IMR-90 (cell line): ENCODE measurements at regions not wholly inside any gene's neighbourhood (a gene's known extent, or its start where the extent isn't known, plus 50 kb on each side); places are given as distances from the start of the nearest gene placed in this dataset.

Source experiments
- ATAC-seq: fragments of 200-7000 bp; cut with Tn5 transposase; 2 replicates; pipeline ENCODE4 v1.9.1; 2020; ENCODE audit warnings: low read depth, mild to moderate bottlenecking, moderate library complexity
- BruUV-seq: library from RNA; stranded (reverse); fragments of 400-500 nt; replicated peaks from 2 replicates; lab custom pipeline; 2021; lab: Mats Ljungman, UMichigan
- CTCF ChIA-PET: fragments of 300-600 bp; formaldehyde crosslinking; extraction: SDS; loops from one replicate; lab custom pipeline; 2021; ENCODE audit warnings: antibody characterized with exemption; lab: Yijun Ruan, JAX
- POLR2A ChIA-PET: fragments of 300-600 bp; sonication (Branson Sonifier 250); formaldehyde crosslinking; loops from one replicate; lab custom pipeline; 2022; ENCODE audit warnings: antibody characterized with exemption; ENCODE audit not compliant: unreplicated experiment; lab: Charles Lee
- DNase-seq: peaks from one replicate; pipeline ENCODE4 v3.0.0; 2013
- H2AFZ ChIP-seq: replicated peaks from 2 replicates; pipeline ENCODE3; 2013; ENCODE audit warnings: low read length, mild to moderate bottlenecking; ENCODE audit not compliant: poor library complexity
- H2AK5ac ChIP-seq: 2 replicates; pipeline ENCODE4 v1.6.1; 2013; ENCODE audit warnings: low read depth, low read length, inconsistent platforms
- H2AK9ac ChIP-seq: replicated peaks from 2 replicates; pipeline ENCODE3; 2013; ENCODE audit warnings: mild to moderate bottlenecking, low read depth, low read length, moderate library complexity; ENCODE audit not compliant: poor library complexity
- H2BK120ac ChIP-seq: 2 replicates; pipeline ENCODE4 v1.6.1; 2013; ENCODE audit warnings: low read depth, low read length, inconsistent platforms
- H2BK15ac ChIP-seq: 3 replicates; pipeline ENCODE4 v1.6.1; 2013; ENCODE audit warnings: low read depth, low read length, inconsistent platforms
- H2BK20ac ChIP-seq: 2 replicates; pipeline ENCODE4 v1.6.1; 2013; ENCODE audit warnings: low read depth, mild to moderate bottlenecking, inconsistent platforms, low read length, moderate library complexity
- H2BK5ac ChIP-seq: 2 replicates; pipeline ENCODE4 v1.6.1; 2013; ENCODE audit warnings: mild to moderate bottlenecking, low read depth, low read length, inconsistent platforms; ENCODE audit not compliant: poor library complexity, severe bottlenecking
- H3K14ac ChIP-seq: replicated peaks from 2 replicates; pipeline ENCODE4 v1.6.1; 2013; ENCODE audit warnings: low read depth, low read length, inconsistent platforms
- H3K18ac ChIP-seq: 2 replicates; pipeline ENCODE4 v1.6.1; 2013; ENCODE audit warnings: low read depth, low read length, control low read depth
- H3K23ac ChIP-seq: 2 replicates; pipeline ENCODE4 v1.6.1; 2013; ENCODE audit warnings: low read depth, low read length, inconsistent platforms
- H3K27ac ChIP-seq: 2 replicates; pipeline ENCODE4 v1.5.1; 2013; ENCODE audit warnings: mild to moderate bottlenecking, control low read depth, low read length; ENCODE audit not compliant: insufficient read depth
- H3K27me3 ChIP-seq: 2 replicates; pipeline ENCODE4 v1.6.1; 2013; ENCODE audit warnings: low read length; ENCODE audit not compliant: control insufficient read depth, insufficient read depth
- H3K36me3 ChIP-seq: 2 replicates; pipeline ENCODE4 v1.6.1; 2013; ENCODE audit warnings: low read length, mixed read lengths; ENCODE audit not compliant: control insufficient read depth, insufficient read depth
- H3K4ac ChIP-seq: 2 replicates; pipeline ENCODE4 v1.6.1; 2013; ENCODE audit warnings: low read depth, low read length, inconsistent platforms
- H3K4me1 ChIP-seq: 2 replicates; pipeline ENCODE4 v1.6.1; 2013; ENCODE audit warnings: low read length, mixed read lengths; ENCODE audit not compliant: control insufficient read depth, insufficient read depth
- H3K4me2 ChIP-seq: 2 replicates; pipeline ENCODE4 v1.6.1; 2013; ENCODE audit warnings: low read depth, mild to moderate bottlenecking, control low read depth, low read length, moderate library complexity
- H3K4me3 ChIP-seq: 2 replicates; pipeline ENCODE4 v1.5.1; 2013; ENCODE audit warnings: low read depth, mild to moderate bottlenecking, control low read depth, low read length, moderate library complexity; ENCODE audit not compliant: insufficient read depth
- H3K56ac ChIP-seq: 2 replicates; pipeline ENCODE4 v1.6.1; 2013; ENCODE audit warnings: low read length, inconsistent platforms; ENCODE audit not compliant: insufficient read depth; ENCODE audit errors: extremely low read depth
- H3K79me1 ChIP-seq, 2 experiments: 2 replicates each; pipeline ENCODE4 v1.6.1; 2013; ENCODE audit warnings: low read length in 2 of 2, inconsistent platforms in 1 of 2, low read depth in 1 of 2
- H3K9ac ChIP-seq: 2 replicates; pipeline ENCODE4 v1.6.1; 2013; ENCODE audit warnings: low read depth, low read length, control low read depth
- H3K9me1 ChIP-seq: 2 replicates; pipeline ENCODE4 v1.6.1; 2013; ENCODE audit warnings: low read length, inconsistent platforms; ENCODE audit not compliant: insufficient read depth
- H3K9me3 ChIP-seq: 2 replicates; pipeline ENCODE4 v1.6.1; 2013; ENCODE audit warnings: low read length; ENCODE audit not compliant: control insufficient read depth, insufficient read depth
- H4K20me1 ChIP-seq: 2 replicates; pipeline ENCODE4 v1.6.1; 2013; ENCODE audit warnings: low read length, inconsistent platforms; ENCODE audit not compliant: insufficient read depth
- H4K5ac ChIP-seq: 2 replicates; pipeline ENCODE4 v1.6.1; 2013; ENCODE audit warnings: mild to moderate bottlenecking, low read depth, low read length, control low read depth
- H4K8ac ChIP-seq, 2 experiments: 2 replicates each; pipeline ENCODE4 v1.6.1; 2013; ENCODE audit warnings: low read depth in 2 of 2, low read length in 2 of 2, control low read depth in 1 of 2, inconsistent platforms in 1 of 2
- H4K91ac ChIP-seq: 2 replicates; pipeline ENCODE4 v1.6.1; 2013; ENCODE audit warnings: low read depth, low read length, inconsistent platforms; ENCODE audit not compliant: insufficient read depth
- BHLHE40 ChIP-seq: fragments of 150-350 bp; IDR thresholded peaks from 2 replicates; pipeline ENCODE4 v1.6.1; 2016; ENCODE audit warnings: mild to moderate bottlenecking, low read depth, low read length
- CEBPB ChIP-seq: IDR thresholded peaks from 2 replicates; pipeline ENCODE4 v1.6.1; 2012; ENCODE audit warnings: low read depth, low read length, improper control_type of control experiment
- CHD1 ChIP-seq: IDR thresholded peaks from 2 replicates; pipeline ENCODE4 v1.6.1; 2012; ENCODE audit warnings: low read depth, low read length, improper control_type of control experiment
- FOS ChIP-seq: fragments of 150-350 bp; IDR thresholded peaks from 2 replicates; pipeline ENCODE4 v1.6.1; 2016; ENCODE audit warnings: low read depth, low read length
- MAFK ChIP-seq: IDR thresholded peaks from 2 replicates; pipeline ENCODE4 v1.6.1; 2012; ENCODE audit warnings: low read depth, low read length, improper control_type of control experiment
- MAZ ChIP-seq: IDR thresholded peaks from 2 replicates; pipeline ENCODE4 v1.6.1; 2012; ENCODE audit warnings: low read depth, mild to moderate bottlenecking, low read length, improper control_type of control experiment, moderate library complexity, borderline replicate concordance
- NFE2L2 ChIP-seq: fragments of 150-350 bp; IDR thresholded peaks from 2 replicates; pipeline ENCODE4 v1.6.1; 2016; ENCODE audit warnings: low read depth, mild to moderate bottlenecking, low read length
- POLR2A ChIP-seq: IDR thresholded peaks from 2 replicates; pipeline ENCODE4 v1.6.1; 2012; ENCODE audit warnings: mild to moderate bottlenecking, low read depth, low read length
- RAD21 ChIP-seq: IDR thresholded peaks from 2 replicates; pipeline ENCODE4 v1.6.1; 2012; ENCODE audit warnings: low read length, improper control_type of control experiment
- RCOR1 ChIP-seq: IDR thresholded peaks from 2 replicates; pipeline ENCODE4 v1.6.1; 2012; ENCODE audit warnings: mild to moderate bottlenecking, low read length, improper control_type of control experiment; ENCODE audit not compliant: insufficient replicate concordance
- RFX5 ChIP-seq: IDR thresholded peaks from 2 replicates; pipeline ENCODE4 v1.8.0; 2012; ENCODE audit warnings: low read depth, mild to moderate bottlenecking, low read length, moderate library complexity
- SMC3 ChIP-seq: fragments of 150-350 bp; IDR thresholded peaks from 2 replicates; pipeline ENCODE4 v1.6.1; 2016; ENCODE audit warnings: low read depth, mild to moderate bottlenecking, antibody characterized with exemption, low read length, moderate library complexity
- WGBS, 2 experiments: methylation state at CpG; one replicate each; pipeline versions ENCODE4 v1.1.5 to v1.1.7; 2013; ENCODE audit warnings: missing lambda C conversion rate in 2 of 2; ENCODE audit not compliant: insufficient read length in 1 of 2; ENCODE audit errors: extremely low coverage in 2 of 2; 5-methylcytosine and 5-hydroxymethylcytosine counted together
- dilution Hi-C: fragments of 300-500 bp; cut with HindIII; formaldehyde crosslinking; loops from one replicate; pipeline ENCODE4 v1.14.3; 2018; ENCODE audit warnings: low sequenced_read_pairs; ENCODE audit not compliant: unreplicated experiment
- in situ Hi-C: fragments of 300-500 bp; cut with MboI; formaldehyde crosslinking; loops from 3 replicates; pipeline ENCODE4 v1.14.3; 2019; ENCODE audit warnings: low sequenced_read_pairs, inconsistent platforms, mixed read lengths
- intact Hi-C: fragments of 100-400 bp; cut with micrococcal nuclease; formaldehyde crosslinking; loops from 2 replicates; pipeline ENCODE4 v1.10.0; 2022
- TF ChIP-seq, protein P1 (sequence below): fragments of 150-350 bp; IDR thresholded peaks from 2 replicates; pipeline ENCODE4 v1.6.1; 2017; ENCODE audit warnings: mild to moderate bottlenecking, antibody characterized with exemption, low read length, low read depth
- TF ChIP-seq, protein P2 (sequence below): conservative IDR thresholded peaks from 2 replicates; pipeline ENCODE4 v1.5.1; 2012; ENCODE audit warnings: mild to moderate bottlenecking, low read depth, low read length, improper control_type of control experiment

DNA sequence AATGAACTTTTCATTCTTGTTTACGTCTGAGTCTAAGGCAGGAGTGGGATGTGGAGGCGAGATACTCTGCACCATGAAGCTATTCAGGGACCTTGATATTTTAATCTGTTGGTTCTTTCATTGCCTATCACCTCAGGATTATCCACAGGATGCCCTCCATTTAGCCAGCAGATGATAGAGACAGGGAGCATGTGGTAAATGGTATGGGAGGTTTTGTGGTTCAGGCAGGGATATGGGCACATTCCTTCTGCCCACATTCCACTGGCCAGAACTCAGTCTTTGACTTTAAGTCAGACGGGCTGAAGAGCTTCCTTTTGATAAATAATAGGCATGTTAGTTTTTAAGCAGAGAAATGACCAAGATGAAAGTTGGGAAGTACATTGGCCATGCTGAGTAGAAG lies 548.0 kb upstream of the CCDC54 start:
- BruUV-seq, result no TSS peak
- TF ChIP-seq FOS (no peak), NFE2L2 (no peak), BHLHE40 (no peak), CHD1 (no peak), MAFK (no peak), CEBPB (no peak), SMC3 (no peak), RAD21 (no peak), MAZ (no peak), RCOR1 (no peak), POLR2A (no peak), RFX5 (no peak)
- TF ChIP-seq, protein P1, sequence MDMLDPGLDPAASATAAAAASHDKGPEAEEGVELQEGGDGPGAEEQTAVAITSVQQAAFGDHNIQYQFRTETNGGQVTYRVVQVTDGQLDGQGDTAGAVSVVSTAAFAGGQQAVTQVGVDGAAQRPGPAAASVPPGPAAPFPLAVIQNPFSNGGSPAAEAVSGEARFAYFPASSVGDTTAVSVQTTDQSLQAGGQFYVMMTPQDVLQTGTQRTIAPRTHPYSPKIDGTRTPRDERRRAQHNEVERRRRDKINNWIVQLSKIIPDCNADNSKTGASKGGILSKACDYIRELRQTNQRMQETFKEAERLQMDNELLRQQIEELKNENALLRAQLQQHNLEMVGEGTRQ, result no peak
- TF ChIP-seq, protein P2, sequence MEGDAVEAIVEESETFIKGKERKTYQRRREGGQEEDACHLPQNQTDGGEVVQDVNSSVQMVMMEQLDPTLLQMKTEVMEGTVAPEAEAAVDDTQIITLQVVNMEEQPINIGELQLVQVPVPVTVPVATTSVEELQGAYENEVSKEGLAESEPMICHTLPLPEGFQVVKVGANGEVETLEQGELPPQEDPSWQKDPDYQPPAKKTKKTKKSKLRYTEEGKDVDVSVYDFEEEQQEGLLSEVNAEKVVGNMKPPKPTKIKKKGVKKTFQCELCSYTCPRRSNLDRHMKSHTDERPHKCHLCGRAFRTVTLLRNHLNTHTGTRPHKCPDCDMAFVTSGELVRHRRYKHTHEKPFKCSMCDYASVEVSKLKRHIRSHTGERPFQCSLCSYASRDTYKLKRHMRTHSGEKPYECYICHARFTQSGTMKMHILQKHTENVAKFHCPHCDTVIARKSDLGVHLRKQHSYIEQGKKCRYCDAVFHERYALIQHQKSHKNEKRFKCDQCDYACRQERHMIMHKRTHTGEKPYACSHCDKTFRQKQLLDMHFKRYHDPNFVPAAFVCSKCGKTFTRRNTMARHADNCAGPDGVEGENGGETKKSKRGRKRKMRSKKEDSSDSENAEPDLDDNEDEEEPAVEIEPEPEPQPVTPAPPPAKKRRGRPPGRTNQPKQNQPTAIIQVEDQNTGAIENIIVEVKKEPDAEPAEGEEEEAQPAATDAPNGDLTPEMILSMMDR, result no peak
- Histone ChIP-seq H2AK5ac (no peak overlapping the region), H3K79me1 (no peaks in the 10 kb centered on the region), H3K9me3 (peaks cover 4% of the 10 kb centered on the region), H4K91ac (no peak overlapping the region), H4K5ac (no peak overlapping the region), H3K36me3 (no peaks in the 10 kb centered on the region), H2AFZ (no peak overlapping the region), H4K8ac (no peak overlapping the region), H3K56ac (no peak overlapping the region), H3K4ac (no peak overlapping the region), H3K4me2 (no peak overlapping the region), H3K23ac (no peak overlapping the region), H2BK120ac (no peak overlapping the region), H2BK15ac (no peak overlapping the region), H2BK20ac (no peak overlapping the region), H4K20me1 (no peaks in the 10 kb centered on the region), H2BK5ac (no peak overlapping the region), H2AK9ac (no peak overlapping the region), H3K4me1 (peaks cover 8% of the 10 kb centered on the region; the same call in 1 of the 2 replicates), H3K9ac (no peak overlapping the region), H3K14ac (0 out of 2 replicates have a peak overlapping the region, but pooled peaks have one; percentile 52), H3K18ac (no peak overlapping the region), H3K27me3 (no peaks in the 10 kb centered on the region), H3K9me1 (0 out of 2 replicates have a peak, but pooled peaks cover 3% of the 10 kb centered on the region), H3K4me3 (no peak overlapping the region), H3K27ac (no peak overlapping the region)
- no CpG with 5 or more reads among the region's 3 CpGs for WGBS, 2 experiments
- no peak; the same call in 1 of the 2 replicates for ATAC-seq
- CTCF ChIA-PET, result interaction anchor here (1.0 kb wide), 1 partner anchor 13 kb away, joined by 3 read pairs; no protein-coding TSS in a partner anchor
- intact Hi-C loops, result no loop called here
- dilution Hi-C loops, result no loop called here
- in situ Hi-C loops, result no loop called here
- POLR2A ChIA-PET, result no interaction called here
- DNase-seq, result peak; percentile 28
